ENCODE measurements at regions not wholly inside any gene's neighbourhood (a gene's known extent, or its start where the extent isn't known, plus 50 kb on each side); places are given as distances from the start of the nearest gene placed in this dataset.

DNA sequence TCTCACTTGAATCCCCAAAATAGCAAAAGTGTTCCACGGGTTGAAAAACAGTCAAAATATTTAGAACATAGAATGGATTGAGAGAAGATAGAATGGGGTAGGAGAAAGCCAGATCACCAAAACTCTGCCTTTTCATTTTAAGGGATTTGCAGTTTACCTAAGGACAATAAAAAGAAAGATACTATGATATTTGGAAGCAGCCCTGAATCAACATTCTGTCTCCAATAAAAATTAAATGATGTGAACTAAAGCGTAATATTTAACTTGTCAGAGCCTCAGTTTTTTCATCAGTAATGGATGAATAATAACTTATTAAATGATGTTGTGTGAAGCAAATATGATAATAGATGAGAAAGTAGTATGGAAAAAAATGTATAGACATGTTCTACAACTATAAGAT lies 100.2 kb upstream of the REG3G start:
- no peak overlapping the region for H3K4me3 ChIP-seq (ENCODE audit: low read depth, low read length)
- TF ChIP-seq, protein P1, sequence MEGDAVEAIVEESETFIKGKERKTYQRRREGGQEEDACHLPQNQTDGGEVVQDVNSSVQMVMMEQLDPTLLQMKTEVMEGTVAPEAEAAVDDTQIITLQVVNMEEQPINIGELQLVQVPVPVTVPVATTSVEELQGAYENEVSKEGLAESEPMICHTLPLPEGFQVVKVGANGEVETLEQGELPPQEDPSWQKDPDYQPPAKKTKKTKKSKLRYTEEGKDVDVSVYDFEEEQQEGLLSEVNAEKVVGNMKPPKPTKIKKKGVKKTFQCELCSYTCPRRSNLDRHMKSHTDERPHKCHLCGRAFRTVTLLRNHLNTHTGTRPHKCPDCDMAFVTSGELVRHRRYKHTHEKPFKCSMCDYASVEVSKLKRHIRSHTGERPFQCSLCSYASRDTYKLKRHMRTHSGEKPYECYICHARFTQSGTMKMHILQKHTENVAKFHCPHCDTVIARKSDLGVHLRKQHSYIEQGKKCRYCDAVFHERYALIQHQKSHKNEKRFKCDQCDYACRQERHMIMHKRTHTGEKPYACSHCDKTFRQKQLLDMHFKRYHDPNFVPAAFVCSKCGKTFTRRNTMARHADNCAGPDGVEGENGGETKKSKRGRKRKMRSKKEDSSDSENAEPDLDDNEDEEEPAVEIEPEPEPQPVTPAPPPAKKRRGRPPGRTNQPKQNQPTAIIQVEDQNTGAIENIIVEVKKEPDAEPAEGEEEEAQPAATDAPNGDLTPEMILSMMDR (conservative IDR thresholded peaks at IDR 0.05; ENCODE audit: low read depth, low read length) = no peak
- DNase-seq (ENCODE audit: low read depth) = no peak

DNA sequence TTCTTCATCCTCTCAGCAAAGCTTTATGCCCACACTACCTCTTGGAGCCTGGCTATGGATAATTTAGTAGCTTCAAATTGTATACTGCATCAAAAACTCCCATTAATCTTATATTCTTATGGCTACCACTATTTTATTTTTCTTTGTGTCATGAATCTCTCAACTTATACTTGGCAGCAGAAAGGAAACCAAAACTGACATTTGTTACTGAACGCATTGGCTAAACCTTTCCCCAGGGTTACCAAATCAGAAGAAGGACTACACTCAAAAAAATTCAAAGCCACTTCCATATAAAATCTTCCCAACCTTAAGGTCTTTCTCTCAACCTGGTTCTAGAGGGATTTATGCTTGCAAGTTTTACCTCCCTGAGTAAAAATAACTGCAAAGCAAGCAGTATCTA lies 97.0 kb upstream of the REG3G start:
- TF ChIP-seq, protein P1 (conservative IDR thresholded peaks at IDR 0.05; ENCODE audit: low read depth, low read length) = no peak
- H3K4me3 ChIP-seq (ENCODE audit: low read depth, low read length) = no peak overlapping the region
- no peak for DNase-seq (ENCODE audit: low read depth)

DNA sequence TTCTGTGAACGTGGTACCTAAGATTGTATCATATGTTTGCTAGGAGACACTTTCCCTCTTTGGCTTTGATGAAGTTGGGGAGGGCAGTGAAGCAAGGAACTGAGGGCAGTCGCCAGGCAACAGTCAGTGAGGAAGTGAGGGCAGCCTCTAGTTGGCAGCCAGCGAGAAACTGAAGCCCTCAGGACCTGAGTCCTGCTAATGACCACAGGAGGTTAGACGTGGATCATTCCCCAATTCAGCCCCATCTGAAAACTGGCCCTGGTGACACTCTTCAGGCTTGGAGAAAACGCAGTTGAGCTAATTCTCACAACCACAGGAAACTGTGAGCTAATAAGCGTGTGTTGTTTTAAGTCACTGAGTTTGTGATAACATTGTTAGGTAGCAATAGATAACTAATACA lies 84.5 kb upstream of the REG3G start:
- DNase-seq (ENCODE audit: low read depth) = no peak
- no peak overlapping the region for H3K4me3 ChIP-seq (ENCODE audit: low read depth, low read length)
- TF ChIP-seq, protein P1 (conservative IDR thresholded peaks at IDR 0.05; ENCODE audit: low read depth, low read length) = no peak

DNA sequence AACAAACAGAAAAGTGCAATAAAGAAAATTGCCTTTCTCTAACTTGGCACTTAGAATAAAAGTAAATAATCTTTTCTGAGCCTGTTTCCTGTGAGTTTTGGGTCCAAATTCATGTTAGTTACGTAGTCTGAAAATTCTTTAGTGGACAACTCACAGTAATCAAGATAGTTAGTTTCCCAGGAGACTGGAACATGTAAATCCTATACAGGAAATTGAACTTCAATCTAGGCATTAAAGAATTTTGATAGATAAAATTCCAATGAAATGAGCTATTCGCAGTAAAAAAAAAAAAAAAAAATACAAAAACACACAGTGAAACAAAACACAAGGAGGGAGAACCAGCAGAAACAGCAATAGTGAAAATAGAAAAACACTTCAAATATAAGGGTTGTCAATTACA lies 83.8 kb upstream of the REG3G start:
- TF ChIP-seq, protein P1 (conservative IDR thresholded peaks at IDR 0.05; ENCODE audit: low read depth, low read length) = no peak
- H3K4me3 ChIP-seq (ENCODE audit: low read depth, low read length) = no peak overlapping the region
- peak; percentile 4 for DNase-seq (ENCODE audit: low read depth)

DNA sequence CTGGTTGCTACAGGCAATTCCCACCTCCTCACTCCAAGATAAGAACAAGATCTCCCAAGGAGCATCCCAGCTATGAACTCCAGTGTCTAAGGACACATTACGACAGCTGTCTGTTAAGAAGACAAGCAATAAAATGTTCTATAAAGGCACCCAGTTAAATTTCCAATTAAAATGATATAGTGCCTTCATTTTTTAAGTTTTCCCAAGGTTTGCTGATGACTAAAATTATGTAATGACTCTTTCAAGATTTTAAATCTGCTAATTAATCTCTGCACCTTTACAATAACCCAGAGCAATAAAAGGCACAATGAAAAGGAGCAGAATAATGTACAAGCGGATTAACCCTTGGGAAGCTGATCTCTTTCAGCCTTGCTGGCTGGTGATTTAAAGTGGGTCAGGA lies 61.6 kb upstream of the REG3G start:
- H3K4me3 ChIP-seq (ENCODE audit: low read depth, low read length) = no peak overlapping the region
- DNase-seq (ENCODE audit: low read depth) = no peak
- TF ChIP-seq, protein P1 (conservative IDR thresholded peaks at IDR 0.05; ENCODE audit: low read depth, low read length) = no peak

DNA sequence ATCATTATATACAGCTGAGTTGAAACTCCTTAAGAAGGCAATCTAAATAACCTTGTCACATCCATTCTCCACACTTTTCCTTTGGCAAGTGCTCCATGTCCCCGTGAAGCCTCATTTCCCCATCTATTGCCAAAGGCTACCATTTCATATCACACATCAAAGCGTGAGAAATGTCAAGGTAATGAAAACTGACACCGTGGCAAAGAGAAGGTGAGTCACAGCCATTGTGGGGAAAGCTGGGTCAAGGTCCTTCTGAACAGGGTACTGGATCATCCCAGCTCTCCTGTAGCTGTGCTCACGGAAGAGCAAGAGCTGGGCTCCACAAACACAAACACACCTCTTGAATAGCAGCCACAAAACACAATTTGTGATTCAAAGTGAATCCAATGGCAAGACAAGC lies 58.2 kb upstream of the REG3G start:
- no peak overlapping the region for H3K4me3 ChIP-seq (ENCODE audit: low read depth, low read length)
- TF ChIP-seq, protein P1 (conservative IDR thresholded peaks at IDR 0.05; ENCODE audit: low read depth, low read length) = no peak
- DNase-seq (ENCODE audit: low read depth) = no peak

DNA sequence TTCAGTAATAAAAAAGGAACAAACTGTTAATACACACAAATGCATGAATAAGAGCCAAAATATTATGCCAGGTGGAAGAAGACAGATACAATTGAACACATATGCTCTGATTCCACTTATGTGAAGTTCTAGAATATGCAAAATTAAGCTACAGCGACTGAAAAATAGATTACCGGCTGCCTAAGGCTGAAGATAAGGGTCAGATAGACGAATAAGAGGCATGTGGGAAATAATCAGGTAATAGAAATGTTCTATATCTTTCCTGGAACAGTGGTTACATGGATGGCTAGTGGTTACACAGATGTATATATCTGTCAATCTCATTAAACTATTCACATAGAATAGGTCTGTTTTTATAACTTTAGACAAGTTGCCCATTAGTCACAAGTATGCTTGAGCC lies 51.9 kb upstream of the REG3G start:
- TF ChIP-seq, protein P1 (conservative IDR thresholded peaks at IDR 0.05; ENCODE audit: low read depth, low read length) = no peak
- no peak for DNase-seq (ENCODE audit: low read depth)
- no peak overlapping the region for H3K4me3 ChIP-seq (ENCODE audit: low read depth, low read length)
